GM06990 (cell line): ENCODE measurements at regions not wholly inside any gene's neighbourhood (a gene's known extent, or its start where the extent isn't known, plus 50 kb on each side); places are given as distances from the start of the nearest gene placed in this dataset.

Experiments used
- DNase-seq: peaks from one replicate; pipeline ENCODE4 v3.0.0-alpha.2; 2011; ENCODE audit not compliant: insufficient read length; ENCODE audit errors: extremely low read depth
- H3K27me3 ChIP-seq: replicated peaks from 2 replicates; pipeline ENCODE4 v1.6.0; 2011; ENCODE audit warnings: low read length; ENCODE audit not compliant: control insufficient read depth, insufficient read depth
- H3K36me3 ChIP-seq: 2 replicates; pipeline ENCODE4 v1.5.1; 2011; ENCODE audit warnings: low read length; ENCODE audit not compliant: control insufficient read depth, insufficient read depth
- H3K4me3 ChIP-seq: replicated peaks from 2 replicates; pipeline ENCODE4 v1.5.1; 2011; ENCODE audit warnings: low read depth, mild to moderate bottlenecking, control low read depth, low read length
- TF ChIP-seq, protein P1 (sequence below): IDR thresholded peaks from 2 replicates; pipeline ENCODE4 v1.5.1; 2011; ENCODE audit warnings: low read length, control low read depth, mild to moderate bottlenecking, inconsistent platforms; ENCODE audit not compliant: insufficient read depth, poor library complexity, severe bottlenecking

DNA sequence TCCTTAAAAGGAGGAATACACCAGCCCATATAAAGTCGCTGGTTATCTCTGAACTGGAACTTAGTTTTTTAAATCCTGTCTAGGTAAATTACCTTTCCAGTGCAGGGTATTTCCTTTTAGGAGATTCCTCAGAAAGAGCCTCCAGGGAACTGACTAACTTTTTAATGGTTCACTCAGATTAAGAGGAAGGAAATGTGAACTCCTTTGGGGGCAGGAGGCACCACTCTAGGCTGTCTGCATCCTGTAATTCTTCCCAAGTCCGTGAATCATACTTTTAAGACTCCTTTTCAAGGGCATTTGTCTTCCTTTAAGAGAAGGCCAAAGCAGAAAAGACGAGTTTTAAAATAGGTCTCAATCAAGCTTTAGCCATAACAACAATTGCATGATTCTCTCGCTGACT, 871.2 kb upstream of the NR2F2 start:
- TF ChIP-seq, protein P1, sequence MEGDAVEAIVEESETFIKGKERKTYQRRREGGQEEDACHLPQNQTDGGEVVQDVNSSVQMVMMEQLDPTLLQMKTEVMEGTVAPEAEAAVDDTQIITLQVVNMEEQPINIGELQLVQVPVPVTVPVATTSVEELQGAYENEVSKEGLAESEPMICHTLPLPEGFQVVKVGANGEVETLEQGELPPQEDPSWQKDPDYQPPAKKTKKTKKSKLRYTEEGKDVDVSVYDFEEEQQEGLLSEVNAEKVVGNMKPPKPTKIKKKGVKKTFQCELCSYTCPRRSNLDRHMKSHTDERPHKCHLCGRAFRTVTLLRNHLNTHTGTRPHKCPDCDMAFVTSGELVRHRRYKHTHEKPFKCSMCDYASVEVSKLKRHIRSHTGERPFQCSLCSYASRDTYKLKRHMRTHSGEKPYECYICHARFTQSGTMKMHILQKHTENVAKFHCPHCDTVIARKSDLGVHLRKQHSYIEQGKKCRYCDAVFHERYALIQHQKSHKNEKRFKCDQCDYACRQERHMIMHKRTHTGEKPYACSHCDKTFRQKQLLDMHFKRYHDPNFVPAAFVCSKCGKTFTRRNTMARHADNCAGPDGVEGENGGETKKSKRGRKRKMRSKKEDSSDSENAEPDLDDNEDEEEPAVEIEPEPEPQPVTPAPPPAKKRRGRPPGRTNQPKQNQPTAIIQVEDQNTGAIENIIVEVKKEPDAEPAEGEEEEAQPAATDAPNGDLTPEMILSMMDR: no peak
- no peak overlapping the region for H3K4me3 ChIP-seq
- no peaks in the 10 kb centered on the region for H3K36me3 ChIP-seq
- DNase-seq: no peak
- no peaks in the 10 kb centered on the region for H3K27me3 ChIP-seq

GRCh38 chr15:95464509-95464908, 866.0 kb upstream of the NR2F2 start:
- H3K27me3 ChIP-seq: no peaks in the 10 kb centered on the region
- TF ChIP-seq, protein P1: no peak
- no peaks in the 10 kb centered on the region; the same call in 1 of the 2 replicates for H3K36me3 ChIP-seq
- DNase-seq: no peak
- no peak overlapping the region for H3K4me3 ChIP-seq

DNA sequence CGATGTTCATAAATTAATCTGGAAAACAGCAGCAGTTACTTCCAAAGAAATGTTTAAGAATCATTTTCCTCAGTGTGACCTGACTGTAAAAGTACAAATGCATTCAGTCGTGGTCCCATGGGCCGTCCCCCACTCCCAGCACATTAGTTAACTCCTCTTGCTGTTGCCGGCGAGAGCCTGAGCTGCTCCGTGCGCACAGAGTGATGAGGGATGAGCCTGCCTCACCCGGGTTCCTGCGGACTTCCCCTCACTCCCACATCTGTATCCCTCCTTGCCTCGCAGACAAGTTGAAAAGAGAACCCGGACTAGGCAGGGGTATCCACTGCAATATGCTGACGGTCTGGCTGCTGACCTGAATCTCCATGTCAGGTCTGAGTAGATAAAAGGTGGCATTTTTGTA, 861.7 kb upstream of the NR2F2 start:
- Histone ChIP-seq H3K36me3 (no peaks in the 10 kb centered on the region; the same call in 1 of the 2 replicates), H3K4me3 (no peak overlapping the region), H3K27me3 (no peaks in the 10 kb centered on the region)
- no peak for DNase-seq
- TF ChIP-seq, protein P1: no peak

GRCh38 chr15:95469496-95470000, 861.0 kb upstream of the NR2F2 start:
- H3K36me3 ChIP-seq: no peaks in the 10 kb centered on the region; the same call in 1 of the 2 replicates
- no peaks in the 10 kb centered on the region for H3K27me3 ChIP-seq
- no peak overlapping the region for H3K4me3 ChIP-seq
- TF ChIP-seq, protein P1: no peak
- no peak for DNase-seq

- Histone ChIP-seq H3K4me3 (no peak overlapping the region), H3K27me3 (no peaks in the 10 kb centered on the region), H3K36me3 (no peaks in the 10 kb centered on the region; the same call in 1 of the 2 replicates)
- no peak for DNase-seq
- TF ChIP-seq, protein P1: no peak
These were observed 860.0 kb upstream of the NR2F2 start for GRCh38 chr15:95470529-95470928.

DNA sequence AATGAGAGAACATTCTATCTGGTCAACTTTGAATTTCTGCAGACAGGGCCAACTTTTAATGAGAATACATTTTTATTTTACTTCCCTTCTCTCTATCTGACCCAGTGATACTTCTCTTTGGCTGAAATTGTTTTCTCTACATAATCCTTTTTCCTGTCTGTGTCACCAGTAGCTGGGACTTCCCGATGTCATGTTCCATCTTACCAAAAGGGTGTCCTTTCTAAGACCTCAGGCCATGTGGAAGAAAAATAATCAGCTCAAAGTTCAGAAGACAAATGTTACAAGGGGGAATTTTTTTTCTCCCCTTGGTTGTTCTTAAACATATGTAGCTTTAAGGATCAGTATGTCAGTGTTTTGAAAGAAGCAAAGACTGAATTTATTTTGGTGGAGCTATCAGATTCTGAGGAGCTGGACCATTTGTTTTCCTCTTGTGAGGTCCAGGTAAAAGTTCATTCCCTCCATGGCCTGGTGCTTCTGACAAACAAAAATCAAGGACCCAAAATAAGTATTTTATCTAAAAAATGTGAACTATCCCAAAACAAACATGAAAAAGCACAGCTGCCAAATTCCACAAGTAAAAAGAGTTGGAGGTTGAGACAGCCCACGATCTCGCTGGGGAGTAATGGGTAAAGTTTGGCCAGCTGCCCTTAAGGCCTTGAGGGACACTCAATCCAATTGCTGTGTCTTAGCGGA, 859.4 kb upstream of the NR2F2 start:
- TF ChIP-seq, protein P1: no peak
- H3K36me3 ChIP-seq: no peaks in the 10 kb centered on the region; the same call in 1 of the 2 replicates
- H3K27me3 ChIP-seq: no peaks in the 10 kb centered on the region
- H3K4me3 ChIP-seq: no peak overlapping the region
- no peak for DNase-seq
